ENCODE measurements at regions not wholly inside any gene's neighbourhood (a gene's known extent, or its start where the extent isn't known, plus 50 kb on each side); places are given as distances from the start of the nearest gene placed in this dataset.

DNA sequence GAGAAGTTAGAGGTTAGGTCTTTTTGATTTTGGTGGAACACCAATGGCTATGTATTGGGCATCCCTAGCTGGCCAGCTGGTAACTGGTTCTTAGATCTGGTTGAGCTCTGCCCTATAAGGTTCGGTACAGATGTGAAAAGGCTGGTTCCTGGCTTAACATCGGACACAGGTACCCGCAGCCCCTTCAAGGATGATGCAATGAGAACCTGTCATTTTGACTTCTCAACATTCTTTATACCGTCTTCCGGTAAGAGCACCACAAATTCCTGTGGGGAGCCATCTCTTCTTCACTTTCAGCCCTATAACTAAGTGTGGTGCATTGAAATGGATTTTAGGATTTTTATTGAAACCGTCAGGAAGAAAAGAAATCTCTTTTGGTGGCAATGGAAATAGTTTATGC, 222.8 kb downstream of the ADAMTS9 start:
- no peak overlapping the region for H3K4me3 ChIP-seq (replicated peaks; ENCODE audit: low read depth, low read length)
- TF ChIP-seq, protein P1, sequence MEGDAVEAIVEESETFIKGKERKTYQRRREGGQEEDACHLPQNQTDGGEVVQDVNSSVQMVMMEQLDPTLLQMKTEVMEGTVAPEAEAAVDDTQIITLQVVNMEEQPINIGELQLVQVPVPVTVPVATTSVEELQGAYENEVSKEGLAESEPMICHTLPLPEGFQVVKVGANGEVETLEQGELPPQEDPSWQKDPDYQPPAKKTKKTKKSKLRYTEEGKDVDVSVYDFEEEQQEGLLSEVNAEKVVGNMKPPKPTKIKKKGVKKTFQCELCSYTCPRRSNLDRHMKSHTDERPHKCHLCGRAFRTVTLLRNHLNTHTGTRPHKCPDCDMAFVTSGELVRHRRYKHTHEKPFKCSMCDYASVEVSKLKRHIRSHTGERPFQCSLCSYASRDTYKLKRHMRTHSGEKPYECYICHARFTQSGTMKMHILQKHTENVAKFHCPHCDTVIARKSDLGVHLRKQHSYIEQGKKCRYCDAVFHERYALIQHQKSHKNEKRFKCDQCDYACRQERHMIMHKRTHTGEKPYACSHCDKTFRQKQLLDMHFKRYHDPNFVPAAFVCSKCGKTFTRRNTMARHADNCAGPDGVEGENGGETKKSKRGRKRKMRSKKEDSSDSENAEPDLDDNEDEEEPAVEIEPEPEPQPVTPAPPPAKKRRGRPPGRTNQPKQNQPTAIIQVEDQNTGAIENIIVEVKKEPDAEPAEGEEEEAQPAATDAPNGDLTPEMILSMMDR (IDR thresholded peaks at IDR 0.05; ENCODE audit: low read length, missing control alignments): no peak
- DNase-seq (ENCODE audit: low read depth): no peak

DNA sequence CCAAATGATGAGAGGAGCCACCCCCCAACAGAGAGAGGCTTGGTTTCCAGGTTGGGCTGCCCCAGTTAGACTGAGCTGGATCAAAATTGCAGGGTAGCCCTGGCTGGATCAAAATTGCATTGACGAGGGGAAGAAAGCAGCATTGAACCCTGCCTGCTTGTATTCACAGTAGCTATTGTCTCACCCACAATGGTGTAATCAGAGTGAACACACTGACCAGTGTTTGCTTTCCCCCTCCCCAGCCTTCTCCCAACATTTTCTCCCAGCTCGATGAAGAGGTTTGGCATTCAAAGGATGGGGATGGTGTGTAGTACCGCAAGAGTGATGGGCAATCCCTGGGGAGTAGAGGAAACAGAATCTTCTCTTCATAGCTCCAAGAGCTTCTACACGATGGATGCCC, 223.8 kb downstream of the ADAMTS9 start:
- TF ChIP-seq, protein P1 (IDR thresholded peaks at IDR 0.05; ENCODE audit: low read length, missing control alignments): no peak
- DNase-seq (ENCODE audit: low read depth): no peak
- H3K4me3 ChIP-seq (replicated peaks; ENCODE audit: low read depth, low read length): no peak overlapping the region

DNA sequence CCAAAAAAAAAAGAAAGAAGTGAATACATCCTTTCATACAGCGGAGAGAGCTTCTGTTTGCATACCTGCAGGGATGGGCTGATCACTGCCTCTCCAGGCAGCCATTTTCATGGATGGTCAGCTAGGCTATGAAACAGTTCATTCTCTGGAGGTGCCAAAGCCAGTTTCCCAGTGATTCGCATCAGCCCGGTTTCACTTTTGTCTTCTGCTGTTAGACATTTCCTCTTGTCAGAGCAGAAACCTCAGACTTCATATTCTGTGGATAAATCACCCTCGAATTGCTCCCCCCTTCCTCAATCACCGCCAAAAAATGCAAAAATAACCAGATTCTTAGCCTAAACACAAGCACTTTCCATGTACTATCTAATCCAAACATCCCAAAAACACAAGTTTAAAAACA, 225.6 kb downstream of the ADAMTS9 start:
- H3K4me3 ChIP-seq (replicated peaks; ENCODE audit: low read depth, low read length): peak overlapping the region; percentile 26
- DNase-seq (ENCODE audit: low read depth): peak; percentile 78
- TF ChIP-seq, protein P1 (IDR thresholded peaks at IDR 0.05; ENCODE audit: low read length, missing control alignments): no peak

DNA sequence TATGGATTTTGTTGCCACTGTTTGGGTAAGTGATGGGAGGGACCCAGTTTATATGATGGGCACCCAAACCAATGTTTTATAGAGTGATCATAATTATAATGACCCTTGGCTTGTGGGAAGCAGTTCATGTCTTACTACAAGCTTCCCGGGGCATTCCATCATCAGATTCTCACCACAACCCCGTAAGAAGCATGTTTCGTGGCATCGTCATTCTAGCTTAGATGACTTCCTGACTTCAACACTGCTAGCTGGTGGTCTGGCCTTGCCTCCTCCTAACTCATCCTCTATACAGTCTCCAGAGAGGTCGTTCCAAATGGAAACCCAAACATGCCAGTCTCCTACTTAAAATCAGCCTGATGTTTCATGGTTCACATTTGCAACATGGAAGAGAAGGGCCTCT, 226.9 kb downstream of the ADAMTS9 start:
- TF ChIP-seq, protein P1 (IDR thresholded peaks at IDR 0.05; ENCODE audit: low read length, missing control alignments): no peak
- peak; percentile 60 for DNase-seq (ENCODE audit: low read depth)
- H3K4me3 ChIP-seq (replicated peaks; ENCODE audit: low read depth, low read length): no peak overlapping the region

DNA sequence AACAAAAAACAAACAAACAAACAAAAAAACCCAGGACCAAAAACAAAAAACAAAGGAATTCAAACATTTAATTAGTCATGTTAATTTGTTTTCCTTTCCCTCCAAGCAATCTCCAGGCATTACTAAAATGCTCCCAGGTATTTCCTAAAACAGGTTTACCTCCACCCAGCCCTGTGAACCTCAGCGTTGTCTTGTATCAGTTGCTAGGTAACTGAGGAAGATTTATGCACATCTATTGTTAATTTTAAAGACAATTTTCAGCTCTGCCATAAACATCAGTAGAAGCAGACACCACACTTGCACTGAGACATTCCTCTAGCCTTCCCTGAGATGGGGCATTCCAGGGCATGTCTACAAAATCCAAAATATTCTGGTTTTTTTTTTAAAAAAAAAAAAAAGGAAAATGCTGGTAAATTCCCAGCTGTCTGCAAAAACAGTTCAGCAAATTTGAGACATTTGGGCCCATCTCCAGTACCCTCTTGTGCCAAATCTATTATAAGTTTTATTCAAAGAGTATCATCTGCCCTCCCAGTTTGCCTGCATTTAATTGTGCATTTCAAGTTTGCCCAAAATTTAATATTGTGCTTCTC, 227.6 kb downstream of the ADAMTS9 start:
- TF ChIP-seq, protein P1 (IDR thresholded peaks at IDR 0.05; ENCODE audit: low read length, missing control alignments): no peak
- H3K4me3 ChIP-seq (replicated peaks; ENCODE audit: low read depth, low read length): no peak overlapping the region
- no peak for DNase-seq (ENCODE audit: low read depth)

DNA sequence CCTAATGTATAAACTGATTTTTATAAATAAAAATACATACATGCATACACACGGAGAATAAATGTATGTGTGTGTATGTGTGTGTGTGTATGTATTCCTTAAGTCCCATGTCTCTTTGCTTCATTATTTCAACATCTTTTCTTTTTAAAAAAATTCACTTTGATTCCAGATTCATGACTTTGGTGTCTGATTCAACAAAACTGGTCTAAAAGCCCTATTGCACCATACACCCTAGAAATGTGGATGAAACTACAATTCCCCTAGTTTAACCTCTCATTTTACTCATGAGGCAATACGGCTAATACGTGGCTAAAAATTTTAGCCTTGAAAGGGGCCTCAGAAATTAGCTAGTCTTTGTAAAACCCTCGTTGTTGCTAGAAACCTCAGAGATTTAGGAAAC, 228.1 kb downstream of the ADAMTS9 start:
- DNase-seq (ENCODE audit: low read depth): no peak
- TF ChIP-seq, protein P1 (IDR thresholded peaks at IDR 0.05; ENCODE audit: low read length, missing control alignments): no peak
- no peak overlapping the region for H3K4me3 ChIP-seq (replicated peaks; ENCODE audit: low read depth, low read length)

DNA sequence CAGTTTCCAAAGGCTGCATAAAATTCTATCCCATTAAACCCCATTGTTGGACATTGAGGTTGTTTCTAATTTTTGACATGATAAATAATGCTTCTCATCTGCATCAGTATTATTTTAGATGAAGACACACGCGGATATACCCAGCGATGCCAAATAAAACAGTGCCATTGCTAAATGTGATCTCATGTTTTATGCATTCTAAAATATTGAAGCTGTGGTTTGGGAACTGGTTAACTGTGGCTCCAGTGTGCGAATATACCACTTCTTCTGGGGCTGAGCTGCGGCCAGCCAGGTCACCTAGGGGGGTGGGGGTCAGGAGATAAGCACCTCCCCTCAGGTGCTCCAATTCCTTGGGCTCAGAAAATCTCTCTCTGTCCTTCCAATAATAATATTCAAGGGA, 230.0 kb downstream of the ADAMTS9 start:
- TF ChIP-seq, protein P1 (IDR thresholded peaks at IDR 0.05; ENCODE audit: low read length, missing control alignments): no peak
- H3K4me3 ChIP-seq (replicated peaks; ENCODE audit: low read depth, low read length): no peak overlapping the region
- DNase-seq (ENCODE audit: low read depth): no peak
